ENCODE measurements at regions not wholly inside any gene's neighbourhood (a gene's known extent, or its start where the extent isn't known, plus 50 kb on each side); places are given as distances from the start of the nearest gene placed in this dataset.
"Not testable (repeated sequence)": the region's sequence is repeated elsewhere in the genome, so short reads cannot be mapped to it uniquely, and the experiment has no call there.

- no peak for DNase-seq
Measured at GRCh38 chr22:48483764-48484528, 1343.7 kb downstream of the BRD1 start.

GRCh38 chr22:48482771-48483170, 1344.9 kb downstream of the BRD1 start:
- DNase-seq, result no peak

GRCh38 chr22:48482198-48482597, 1345.5 kb downstream of the BRD1 start:
- not testable (repeated sequence) for DNase-seq

GRCh38 chr22:48481748-48482147, 1345.9 kb downstream of the BRD1 start:
- DNase-seq, result no peak

GRCh38 chr22:48478529-48479265, 1349.0 kb downstream of the BRD1 start:
- DNase-seq, result no peak

GRCh38 chr22:48478124-48478523, 1349.5 kb downstream of the BRD1 start:
- no peak for DNase-seq

- DNase-seq, result no peak
Measured at GRCh38 chr22:48477031-48477721, 1350.5 kb downstream of the BRD1 start.

- DNase-seq, result no peak
Measured at GRCh38 chr22:48476577-48476976, 1351.1 kb downstream of the BRD1 start.

- DNase-seq, result no peak
Measured at GRCh38 chr22:48475661-48476345, 1351.9 kb downstream of the BRD1 start.

GRCh38 chr22:48474881-48475280, 1352.8 kb downstream of the BRD1 start:
- DNase-seq, result no peak

- DNase-seq, result no peak
Measured at GRCh38 chr22:48473202-48473601, 1354.5 kb downstream of the BRD1 start.

- DNase-seq, result no peak
Measured at GRCh38 chr22:48464246-48464645, 1363.4 kb downstream of the BRD1 start.

GRCh38 chr22:48459859-48460823, 1367.5 kb downstream of the BRD1 start:
- DNase-seq, result no peak

GRCh38 chr22:48459259-48459658, 1368.4 kb downstream of the BRD1 start:
- no peak for DNase-seq

GRCh38 chr22:48456449-48456848, 1371.2 kb downstream of the BRD1 start:
- no peak for DNase-seq

- no peak for DNase-seq
Measured at GRCh38 chr22:48453751-48454485, 1373.8 kb downstream of the BRD1 start.

- DNase-seq, result no peak
Measured at GRCh38 chr22:48453171-48453570, 1374.5 kb downstream of the BRD1 start.

GRCh38 chr22:48452766-48453165, 1374.9 kb downstream of the BRD1 start:
- no peak for DNase-seq

- no peak for DNase-seq
Measured at GRCh38 chr22:48451891-48452290, 1375.8 kb downstream of the BRD1 start.

- DNase-seq, result no peak
Measured at GRCh38 chr22:48450188-48450825, 1377.4 kb downstream of the BRD1 start.
